RWPE1 (cell line): ENCODE measurements at regions not wholly inside any gene's neighbourhood (a gene's known extent, or its start where the extent isn't known, plus 50 kb on each side); places are given as distances from the start of the nearest gene placed in this dataset.

Experiments
- CTCF ChIA-PET: fragments of 350-600 bp; sonication (Branson Sonifier 250); formaldehyde crosslinking; extraction: SDS; loops from one replicate; lab custom pipeline; 2021; lab: Yijun Ruan, JAX
- POLR2A ChIA-PET: fragments of 400-600 bp; formaldehyde crosslinking; extraction: SDS; loops from one replicate; lab custom pipeline; 2020; ENCODE audit warnings: antibody characterized with exemption; ENCODE audit not compliant: low non-redundant PET; lab: Yijun Ruan, JAX
- DNase-seq: peaks from one replicate; pipeline ENCODE4 v3.0.0; 2012; ENCODE audit warnings: low spot score
- H3K27ac ChIP-seq: fragments of 450-650 bp; 2 replicates; pipeline ENCODE4 v1.5.1; 2017
- CTCF ChIP-seq: fragments of 450-650 bp; conservative IDR thresholded peaks from 2 replicates; pipeline ENCODE4 v1.5.1; 2017; ENCODE audit warnings: low read depth, mild to moderate bottlenecking

GRCh38 chr2:12596771-12597170 is 120.0 kb upstream of the TRIB2 start:
- no peak for TF ChIP-seq CTCF
- CTCF ChIA-PET: no interaction called here

DNA sequence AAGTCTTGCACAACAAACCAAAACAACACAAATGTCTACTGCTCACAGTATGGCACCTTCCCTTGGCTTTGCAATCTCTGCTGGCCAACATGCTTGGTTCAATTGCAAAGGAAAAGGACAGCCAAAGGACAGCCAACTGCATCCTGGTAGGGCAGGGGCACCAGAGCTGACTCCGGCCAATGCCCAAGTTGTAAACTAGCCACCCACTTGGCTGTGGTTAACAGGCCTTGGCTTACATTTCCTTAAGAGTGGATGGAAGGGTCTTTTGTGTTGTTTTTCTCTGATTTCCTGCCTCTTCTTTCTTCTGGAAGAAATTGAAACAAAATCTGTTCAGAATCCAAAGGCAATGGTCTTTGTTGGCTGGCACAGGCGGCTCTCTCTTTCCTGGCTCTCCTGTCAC is 119.1 kb upstream of the TRIB2 start:
- CTCF ChIA-PET: no interaction called here
- DNase-seq: no peak
- POLR2A ChIA-PET: no interaction called here
- TF ChIP-seq CTCF: no peak
- H3K27ac ChIP-seq: no peak overlapping the region

More at GRCh38 chr2:12596771-12597170, 120.0 kb upstream of the TRIB2 start:
- no peak overlapping the region for H3K27ac ChIP-seq
- POLR2A ChIA-PET: no interaction called here
- DNase-seq: no peak

- DNase-seq: no peak
- no peak overlapping the region for H3K27ac ChIP-seq
- CTCF ChIA-PET: no interaction called here
- no peak for TF ChIP-seq CTCF
- POLR2A ChIA-PET: no interaction called here
Observed at GRCh38 chr2:12602661-12603060, 114.1 kb upstream of the TRIB2 start.

GRCh38 chr2:12603781-12604295 is 112.9 kb upstream of the TRIB2 start:
- ChIA-PET POLR2A (no interaction called here), CTCF (no interaction called here)
- no peak overlapping the region for H3K27ac ChIP-seq
- DNase-seq: no peak
- TF ChIP-seq CTCF: no peak

DNA sequence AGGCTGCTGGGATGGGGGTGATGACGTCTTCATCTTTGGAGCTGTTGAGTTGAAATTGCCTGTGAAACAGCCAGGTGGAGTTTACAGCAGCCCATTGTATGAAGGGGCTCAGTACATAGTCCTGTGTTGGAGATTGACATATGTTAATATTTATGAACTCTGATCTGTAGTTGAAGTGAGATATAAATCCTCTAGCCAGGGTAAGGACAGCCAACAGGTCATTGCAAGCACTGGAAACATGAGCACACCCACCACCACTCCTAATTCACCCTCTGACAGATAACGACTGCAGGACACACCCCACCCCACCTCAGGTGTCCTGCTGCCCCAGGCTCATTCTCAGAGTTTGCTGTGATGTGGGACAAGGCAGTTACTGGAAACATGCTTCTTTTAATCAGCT is 112.4 kb upstream of the TRIB2 start:
- no peak overlapping the region for H3K27ac ChIP-seq
- no peak for DNase-seq
- ChIA-PET POLR2A (no interaction called here), CTCF (no interaction called here)
- TF ChIP-seq CTCF: no peak

DNA sequence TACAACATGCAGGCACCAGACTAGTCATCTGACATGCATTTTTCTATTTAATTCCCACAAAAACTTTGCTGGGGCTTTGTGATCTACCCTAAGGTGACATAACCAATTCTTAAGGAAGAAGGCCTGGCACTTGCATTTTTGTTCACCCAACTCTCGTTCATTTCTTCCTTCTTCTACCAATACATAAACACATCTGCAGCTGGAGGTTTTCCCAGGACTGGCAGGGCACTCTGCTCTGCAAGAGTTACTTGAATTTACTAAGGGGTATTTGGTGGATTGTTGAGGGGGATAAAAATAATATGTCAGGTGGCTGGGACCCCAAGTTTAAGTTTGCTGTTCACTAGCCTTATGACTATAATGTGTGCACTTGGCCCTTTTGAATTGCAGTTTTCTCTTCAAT is 111.4 kb upstream of the TRIB2 start:
- ChIA-PET CTCF (no interaction called here), POLR2A (no interaction called here)
- no peak for DNase-seq
- H3K27ac ChIP-seq: no peak overlapping the region
- TF ChIP-seq CTCF: no peak
